ENCODE measurements at regions not wholly inside any gene's neighbourhood (a gene's known extent, or its start where the extent isn't known, plus 50 kb on each side); places are given as distances from the start of the nearest gene placed in this dataset.

DNA sequence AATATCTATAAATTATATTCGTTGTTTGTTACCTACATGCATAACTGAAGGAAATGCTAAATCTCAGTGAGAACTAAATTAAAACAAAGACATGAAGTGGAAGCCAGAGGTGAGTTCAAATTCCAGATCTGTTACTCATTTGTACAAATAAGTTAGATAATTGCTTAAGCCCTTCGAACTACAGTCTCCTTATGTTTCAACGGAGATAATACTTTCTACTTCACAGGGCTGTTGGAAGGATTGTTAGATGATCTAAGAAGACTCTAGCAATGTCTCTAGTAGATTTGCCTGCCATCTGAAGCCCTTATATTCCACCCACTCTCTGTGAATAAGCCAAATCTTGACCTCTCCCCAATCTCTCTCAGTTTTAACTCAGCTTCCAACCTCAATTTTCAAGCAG lies 125.8 kb downstream of the P2RY1 start:
- no peak for DNase-seq

DNA sequence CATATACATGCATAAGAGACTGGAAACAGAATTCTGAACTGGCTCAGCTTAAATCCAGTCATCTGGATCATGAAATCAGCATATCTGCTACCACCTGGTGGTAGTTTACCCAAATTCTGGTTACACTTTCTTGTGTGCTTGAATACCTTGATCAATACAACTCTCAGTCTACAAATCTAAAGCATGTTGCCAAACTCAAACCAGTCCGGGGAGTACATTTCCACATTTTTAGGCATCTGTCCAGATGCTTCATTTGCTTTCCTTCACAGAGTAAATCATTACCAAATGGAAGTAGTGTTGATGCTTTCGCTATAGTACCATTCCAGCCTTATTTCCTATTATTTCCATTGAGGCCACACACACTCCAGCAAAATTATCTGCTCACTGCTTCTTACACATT lies 126.4 kb downstream of the P2RY1 start:
- peak; percentile 69 for DNase-seq

DNA sequence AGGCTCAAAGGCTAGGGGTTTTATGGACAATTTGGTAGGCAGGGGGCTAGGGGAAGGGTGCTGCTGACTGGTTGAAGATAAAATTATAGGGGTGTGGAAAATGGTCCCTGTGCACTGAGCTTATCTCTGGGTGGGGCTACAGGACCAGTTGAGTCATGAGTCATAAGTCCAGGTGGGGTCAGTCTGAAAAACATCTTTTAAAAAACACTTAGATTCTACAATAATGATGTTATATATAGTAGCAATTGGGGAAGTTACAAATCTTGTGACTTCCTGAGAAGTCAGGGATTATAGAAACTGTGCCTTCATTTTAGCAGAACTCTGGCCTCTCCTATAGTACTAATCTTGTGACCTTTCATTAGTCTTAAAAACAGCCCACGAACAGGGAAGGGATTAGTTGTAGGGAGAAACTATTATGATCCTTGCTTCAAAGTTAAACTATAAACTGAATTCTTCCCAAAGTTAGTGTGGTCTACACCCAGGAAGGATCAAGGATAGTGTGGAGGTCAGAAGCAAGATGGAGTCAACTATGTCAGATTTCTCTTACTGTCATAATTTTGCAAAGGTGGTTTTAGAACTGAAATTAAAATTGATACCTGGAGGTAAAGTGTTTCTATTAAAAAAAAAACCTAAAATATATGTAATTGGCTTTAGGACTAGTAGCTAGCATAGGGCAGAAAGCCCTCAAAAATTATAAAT lies 130.1 kb downstream of the P2RY1 start:
- DNase-seq, result peak; percentile 31

- no peak for DNase-seq
Observed at GRCh38 chr3:152968388-152969024, 133.6 kb downstream of the P2RY1 start.

DNA sequence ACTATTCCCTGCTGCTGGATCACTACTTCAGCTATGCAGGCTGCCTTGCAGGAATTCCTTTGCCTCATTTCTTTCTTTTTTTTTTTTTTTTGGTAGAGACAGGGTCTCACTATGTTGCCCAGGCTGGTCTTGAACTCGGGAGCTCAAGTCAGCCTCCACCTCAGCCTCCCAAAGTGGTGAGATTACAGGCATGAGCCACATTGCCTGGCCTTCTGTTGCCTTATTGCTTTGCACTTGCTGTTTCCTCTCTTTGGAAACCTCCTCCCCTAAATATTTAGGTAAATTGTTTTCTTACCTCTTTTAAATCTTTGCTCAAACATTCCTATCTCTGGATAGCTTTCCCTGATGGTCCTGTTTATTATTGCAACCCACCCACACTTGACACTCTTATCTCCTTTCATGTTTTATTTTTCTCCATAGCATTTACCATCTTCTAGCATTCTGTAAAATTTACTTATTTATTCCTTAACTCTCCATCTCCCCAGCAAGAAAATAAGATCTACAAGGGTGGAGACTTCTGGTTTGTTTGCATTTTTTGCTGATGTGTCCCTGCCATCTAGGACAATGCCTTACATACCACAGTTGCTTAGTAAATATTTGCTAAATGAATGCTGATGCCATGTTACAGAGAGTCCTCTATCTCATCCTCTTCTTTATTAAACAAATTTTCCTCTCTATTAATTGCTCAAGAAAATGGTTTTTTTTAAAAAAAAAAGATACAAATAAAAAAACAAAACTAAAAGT lies 134.8 kb downstream of the P2RY1 start:
- no peak for DNase-seq

- no peak for DNase-seq
Observed at GRCh38 chr3:152970851-152971250, 135.9 kb downstream of the P2RY1 start.

DNA sequence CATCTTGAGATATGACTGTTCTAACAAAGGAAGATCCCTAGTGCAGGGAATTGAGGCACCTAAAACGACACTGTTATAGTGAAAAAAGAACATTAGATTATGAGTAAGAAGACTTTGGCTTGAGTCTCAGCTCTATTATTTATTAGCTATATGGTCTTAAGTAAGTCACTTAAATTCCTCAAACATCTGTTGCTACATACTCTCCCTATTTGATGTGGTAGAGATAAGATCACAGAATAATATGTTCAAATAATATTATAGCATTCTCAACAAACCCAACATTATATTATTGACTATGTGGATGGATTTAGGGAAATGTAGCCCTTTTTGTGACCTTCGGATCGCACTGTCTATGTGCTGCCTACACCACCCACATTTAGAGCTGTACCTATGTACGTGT lies 136.9 kb downstream of the P2RY1 start:
- no peak for DNase-seq

DNA sequence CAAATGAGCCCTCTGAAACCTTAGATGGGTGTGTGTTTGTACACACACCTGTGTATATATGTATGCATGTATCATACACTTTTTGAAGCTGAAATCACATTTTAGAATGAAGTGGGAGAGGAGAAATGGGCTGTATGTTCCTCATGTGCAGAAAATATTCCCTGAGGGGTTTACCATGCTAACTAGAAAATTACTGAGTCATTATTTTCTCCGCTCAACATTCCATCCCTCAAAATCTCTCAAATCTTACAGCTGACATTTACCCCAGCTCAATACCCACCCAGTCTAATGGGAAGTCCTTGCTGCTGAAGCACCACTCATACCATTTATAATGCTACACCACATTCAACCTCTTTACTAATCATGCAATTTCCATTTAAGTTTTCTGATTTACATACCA lies 138.6 kb downstream of the P2RY1 start:
- DNase-seq, result no peak

GRCh38 chr3:152976239-152976638 lies 141.3 kb downstream of the P2RY1 start:
- DNase-seq, result peak; percentile 93

DNA sequence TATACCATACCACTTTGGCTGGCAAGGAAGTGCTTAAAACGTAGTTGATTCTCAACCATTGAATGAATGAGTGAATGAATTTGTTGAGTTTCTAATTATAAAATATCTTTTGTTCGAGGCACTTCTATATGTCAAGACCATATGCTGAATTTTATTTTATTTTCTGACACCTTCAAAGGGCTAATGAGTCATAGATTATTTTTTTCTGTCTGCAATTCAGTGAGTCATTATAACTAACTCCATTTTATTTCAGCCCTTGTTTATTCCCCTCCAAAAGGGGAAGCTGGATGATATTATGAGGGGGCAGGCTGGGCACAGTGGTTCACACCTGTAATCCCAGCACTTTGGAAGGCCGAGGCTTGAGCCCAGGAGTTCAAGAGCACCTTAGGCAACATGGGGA lies 142.4 kb downstream of the P2RY1 start:
- peak; percentile 19 for DNase-seq

DNA sequence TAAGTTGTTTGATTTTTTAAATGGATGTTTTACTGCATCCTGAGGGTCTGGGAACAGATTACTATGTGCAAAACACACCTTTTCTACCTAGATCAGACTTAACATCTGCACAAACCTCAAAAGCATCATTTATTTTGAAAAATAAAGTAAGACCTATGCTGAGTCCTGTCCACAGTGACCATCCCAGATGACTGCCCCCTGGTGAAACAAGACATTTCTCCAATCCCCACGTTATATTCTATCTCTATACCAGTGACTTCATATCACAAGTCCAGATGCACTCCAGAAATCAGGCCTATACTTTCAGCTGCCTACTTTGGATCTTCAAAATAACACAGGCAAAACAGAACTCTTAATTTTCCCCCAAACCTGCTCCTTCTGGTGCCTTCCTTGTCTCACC lies 143.2 kb downstream of the P2RY1 start:
- DNase-seq, result no peak

DNA sequence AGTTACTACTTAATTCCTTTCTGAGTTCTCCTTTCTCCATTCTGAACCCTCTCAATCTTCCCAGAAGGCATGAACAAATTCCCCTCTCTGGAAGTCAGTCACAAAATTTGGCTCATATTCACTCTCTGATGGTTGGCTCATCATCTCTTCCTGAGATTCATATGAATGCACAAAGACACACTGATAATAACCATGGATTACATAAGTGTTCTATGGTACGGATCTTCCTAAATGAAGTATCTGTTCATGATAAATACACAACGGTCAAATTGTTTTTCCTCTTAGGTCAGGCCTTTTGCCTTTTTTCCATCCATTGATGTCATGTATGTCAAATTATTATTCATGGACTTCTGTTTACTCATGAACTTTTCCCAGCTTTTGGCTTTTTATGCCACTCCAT lies 162.6 kb downstream of the P2RY1 start:
- no peak for DNase-seq

- no peak for DNase-seq
Observed at GRCh38 chr3:152998591-152998990, 163.4 kb upstream of the RAP2B start.

DNA sequence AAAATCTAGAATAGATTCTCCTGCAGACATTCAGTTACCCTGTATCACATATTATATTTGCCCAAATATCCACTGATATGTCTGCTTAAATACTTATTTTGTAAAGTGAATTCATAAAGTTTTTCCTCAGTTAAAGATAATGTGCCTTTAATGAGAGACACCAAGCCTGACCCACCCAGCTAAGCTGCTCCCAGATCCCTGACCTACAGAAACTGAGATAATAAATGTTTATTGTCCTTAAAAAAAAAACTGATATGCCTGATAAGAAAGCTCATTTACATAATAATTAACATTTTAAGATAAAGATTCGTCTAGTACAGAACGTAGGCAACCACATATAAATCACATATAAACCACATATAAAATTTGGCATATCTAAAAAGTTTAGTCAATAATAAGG lies 161.7 kb upstream of the RAP2B start:
- no peak for DNase-seq

GRCh38 chr3:153001210-153002078 lies 160.6 kb upstream of the RAP2B start:
- no peak for DNase-seq

DNA sequence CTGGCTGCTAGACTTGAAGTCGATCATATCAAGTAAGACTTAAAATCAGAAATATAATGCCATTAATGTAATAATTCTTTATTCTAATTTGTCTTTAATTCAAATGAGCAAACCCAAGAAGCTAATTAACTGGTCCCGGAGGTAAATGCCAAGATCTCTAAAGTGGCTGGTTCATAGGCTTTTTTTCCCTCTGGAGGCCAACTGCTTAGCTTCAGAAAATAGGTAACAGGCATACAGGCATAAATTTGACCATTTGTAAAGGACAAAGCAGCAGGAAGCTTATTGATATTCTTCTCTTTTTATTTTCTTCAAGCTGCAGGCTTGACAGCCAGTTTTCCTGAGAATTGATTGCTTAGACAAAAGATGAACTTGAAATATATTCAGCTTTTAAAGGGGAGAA lies 158.6 kb upstream of the RAP2B start:
- no peak for DNase-seq

DNA sequence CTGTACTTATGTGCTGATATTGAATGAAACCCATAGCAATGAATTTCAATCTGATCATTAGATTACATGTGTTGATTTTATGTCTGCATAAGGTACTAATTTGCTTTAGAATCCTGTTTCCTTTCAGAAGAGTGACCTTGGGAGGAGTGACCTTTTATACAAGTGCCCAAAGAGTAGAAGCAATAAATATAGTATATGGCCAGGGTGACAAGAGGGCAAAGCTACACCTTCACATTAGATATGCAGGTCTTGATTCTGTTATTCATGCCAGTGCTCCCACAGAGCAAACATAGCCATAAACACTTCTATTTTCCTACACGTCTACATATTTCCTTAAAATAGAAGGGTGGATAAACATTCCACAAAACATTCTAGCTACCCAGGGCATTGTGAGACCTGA lies 158.2 kb upstream of the RAP2B start:
- no peak for DNase-seq

DNA sequence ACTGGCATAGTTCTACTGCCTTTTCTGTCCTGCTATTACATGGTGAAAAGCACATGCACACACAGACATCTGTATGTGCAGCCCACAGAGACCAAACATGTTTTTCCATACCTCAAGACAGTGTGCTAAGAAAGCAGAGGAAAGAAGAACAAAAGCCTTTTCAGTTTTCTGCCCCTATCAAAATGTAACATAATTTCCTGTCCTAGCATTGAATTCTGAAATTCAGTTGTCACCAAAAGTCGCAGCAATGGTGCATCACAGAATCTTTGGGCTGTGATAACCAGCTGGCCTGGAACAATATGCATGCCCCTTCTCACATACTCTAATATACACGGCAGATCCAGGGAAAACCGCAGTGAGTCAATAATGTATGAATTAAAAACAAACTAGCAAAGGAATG lies 153.8 kb upstream of the RAP2B start:
- DNase-seq, result peak; percentile 16

GRCh38 chr3:153023896-153024295 lies 138.1 kb upstream of the RAP2B start:
- peak; percentile 42 for DNase-seq

DNA sequence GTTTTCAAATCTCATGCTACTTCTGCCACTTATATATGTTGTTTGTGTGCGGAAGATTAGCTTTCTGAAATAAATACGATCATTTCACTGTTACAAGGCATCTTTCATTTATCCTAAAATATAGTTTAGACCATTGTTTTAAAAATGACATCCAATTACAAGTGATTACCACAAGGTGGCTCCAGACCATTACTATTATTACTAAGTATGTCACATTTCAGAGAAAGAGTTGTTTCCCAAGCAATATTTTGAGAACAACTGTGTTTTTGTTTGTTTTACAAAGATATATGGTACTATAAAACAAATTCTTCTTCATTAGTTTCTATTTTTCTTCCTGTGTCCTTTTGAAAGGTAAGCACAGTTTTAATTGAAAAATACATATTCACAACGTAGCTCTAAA lies 136.0 kb upstream of the RAP2B start:
- DNase-seq, result peak; percentile 76

DNA sequence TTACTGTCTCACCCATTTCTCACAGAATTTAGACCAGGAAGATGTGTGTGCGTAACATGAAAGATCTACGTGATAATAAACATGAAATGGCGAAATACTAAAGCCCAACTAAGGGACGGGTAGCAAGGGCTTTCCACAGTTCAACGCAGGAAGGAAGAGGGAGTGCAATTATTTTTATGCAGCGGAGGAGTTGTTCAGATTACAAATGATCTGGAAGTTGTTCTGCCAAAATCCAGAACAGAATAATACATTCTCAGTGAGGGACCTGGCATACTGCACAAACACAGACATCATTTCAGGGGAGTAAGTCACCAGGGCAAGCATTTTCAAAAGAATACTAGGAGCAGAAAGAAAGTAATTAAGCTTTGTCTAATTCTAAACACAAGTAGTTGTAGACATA lies 133.6 kb upstream of the RAP2B start:
- DNase-seq, result peak; percentile 29

GRCh38 chr3:153029350-153029749 lies 132.7 kb upstream of the RAP2B start:
- DNase-seq, result peak; percentile 71

GRCh38 chr3:153032891-153033290 lies 129.1 kb upstream of the RAP2B start:
- no peak for DNase-seq

All from hematopoietic multipotent progenitor cell treated with erythropoietin and hydrocortisone succinate and interleukin-3 and kit ligand, for 8 days (in vitro differentiated cells).